HT-29 (cell line): ENCODE measurements at regions not wholly inside any gene's neighbourhood (a gene's known extent, or its start where the extent isn't known, plus 50 kb on each side); places are given as distances from the start of the nearest gene placed in this dataset.

Experiments used
- DNase-seq: peaks from one replicate; pipeline ENCODE4 v3.0.0-alpha.2; 2015; ENCODE audit warnings: low spot score

DNA sequence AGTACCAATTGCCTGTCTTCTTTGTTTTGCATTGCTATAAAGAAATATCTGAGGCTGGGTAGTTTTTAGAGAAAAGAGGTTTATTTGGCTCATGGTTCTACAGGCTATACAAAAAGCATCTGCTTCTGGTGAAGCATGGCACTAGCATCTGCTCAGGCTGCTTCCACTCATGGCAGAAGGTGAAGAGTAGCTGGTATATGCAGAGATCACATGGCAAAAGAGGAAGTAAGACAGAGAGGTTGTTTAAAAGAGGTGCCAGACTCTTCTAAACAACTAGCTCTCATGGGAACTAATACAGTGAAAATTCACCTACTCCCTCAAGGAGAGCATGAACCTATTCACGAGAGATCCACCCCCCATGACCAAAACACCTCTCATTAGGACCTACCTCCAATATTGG, 56.7 kb upstream of the GUCA2B start:
- no peak for DNase-seq

DNA sequence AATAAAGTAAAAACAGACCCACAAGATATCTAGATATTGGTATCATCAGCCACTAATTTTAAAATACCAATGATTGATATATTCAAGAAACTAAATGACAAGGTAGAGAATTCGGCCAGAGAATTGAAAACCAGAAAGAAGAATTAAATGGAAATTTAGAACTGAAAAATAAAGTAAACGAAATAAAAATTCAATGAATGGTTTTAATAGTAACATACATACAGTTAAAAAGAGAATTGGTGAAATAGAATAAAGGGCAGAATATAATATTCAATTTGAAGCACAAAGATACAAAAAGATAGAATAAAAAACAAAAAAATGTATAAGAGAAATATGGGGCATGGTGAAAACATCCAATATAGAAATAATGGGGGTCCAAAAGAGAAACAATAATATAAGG, 64.0 kb upstream of the GUCA2B start:
- DNase-seq, result no peak

DNA sequence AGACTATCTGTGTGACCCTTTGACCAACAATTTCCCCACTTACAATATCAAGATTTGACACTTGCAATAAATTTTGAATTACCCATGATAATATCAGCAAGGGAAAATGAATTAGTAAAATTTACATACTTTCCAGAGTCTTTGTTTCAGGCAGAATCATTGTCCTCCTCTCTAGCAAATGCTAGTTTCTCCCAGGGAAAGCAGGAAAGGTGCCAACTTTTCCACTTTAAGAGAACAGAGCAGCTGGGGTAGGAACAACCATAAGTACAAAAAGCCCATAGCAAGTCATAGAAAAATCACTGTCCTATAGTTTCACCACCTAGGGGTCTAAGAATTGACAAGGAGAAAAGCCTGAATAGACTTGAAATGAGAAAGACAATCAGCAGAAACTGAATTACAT, 67.1 kb upstream of the GUCA2B start:
- DNase-seq, result no peak

DNA sequence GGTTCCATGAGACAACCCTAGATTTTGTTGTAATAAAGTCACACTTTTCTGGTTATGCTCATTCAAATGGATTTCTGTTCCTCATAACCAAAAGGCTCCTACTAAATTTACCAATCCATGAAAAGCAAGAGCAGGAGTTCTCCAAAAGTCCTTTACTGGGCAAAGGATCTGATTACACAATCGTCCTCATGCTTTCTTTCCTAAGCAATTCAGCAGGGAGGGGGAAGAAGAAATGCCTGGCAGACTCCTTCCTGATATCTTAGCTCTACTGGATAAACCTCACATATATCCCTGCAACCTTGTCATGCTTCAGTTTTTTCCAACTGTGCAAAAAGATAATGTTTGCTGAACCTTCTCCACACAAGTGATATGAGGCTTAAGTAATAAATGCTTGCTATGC, 67.6 kb upstream of the GUCA2B start:
- DNase-seq, result no peak

DNA sequence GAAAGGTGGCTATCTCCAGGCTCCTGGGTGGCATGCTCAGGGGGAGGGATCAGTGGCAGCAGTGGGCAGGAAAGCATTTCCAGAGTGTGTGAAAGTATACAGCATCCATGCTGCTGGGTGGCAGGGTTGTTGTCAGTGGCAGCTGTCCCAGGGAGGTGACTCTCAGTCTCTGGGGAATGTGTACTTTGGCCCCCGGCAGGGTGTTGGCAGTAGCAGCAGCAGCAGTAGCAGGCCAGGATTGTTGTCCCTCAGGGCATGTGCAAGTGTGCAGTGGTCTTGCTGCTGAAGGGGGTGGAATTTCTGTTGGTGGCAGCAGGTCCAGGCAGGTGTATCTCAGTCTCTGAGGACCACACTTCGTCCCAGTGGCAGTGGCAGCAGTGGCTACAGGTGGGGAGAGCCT, 71.7 kb upstream of the GUCA2B start:
- peak; percentile 49 for DNase-seq

DNA sequence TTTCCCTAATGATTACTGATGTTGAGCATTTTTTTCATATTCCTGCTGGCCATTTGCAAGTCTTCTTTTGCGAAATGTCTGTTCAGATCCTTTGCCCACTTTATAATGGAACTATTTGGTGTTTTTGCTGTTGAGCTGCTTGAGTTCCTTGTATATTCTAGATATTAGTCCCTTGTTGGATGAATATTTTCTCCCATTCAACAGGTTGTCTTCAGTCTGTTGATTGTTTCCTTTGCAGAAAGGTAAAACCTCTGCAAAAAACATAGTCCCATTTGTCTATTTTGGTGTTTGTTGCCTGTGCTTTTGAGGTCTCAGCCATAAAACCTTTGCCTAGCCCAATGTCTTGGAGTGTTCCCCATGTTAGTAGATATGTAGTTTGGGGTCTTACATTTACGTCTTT, 78.0 kb upstream of the GUCA2B start:
- no peak for DNase-seq

DNA sequence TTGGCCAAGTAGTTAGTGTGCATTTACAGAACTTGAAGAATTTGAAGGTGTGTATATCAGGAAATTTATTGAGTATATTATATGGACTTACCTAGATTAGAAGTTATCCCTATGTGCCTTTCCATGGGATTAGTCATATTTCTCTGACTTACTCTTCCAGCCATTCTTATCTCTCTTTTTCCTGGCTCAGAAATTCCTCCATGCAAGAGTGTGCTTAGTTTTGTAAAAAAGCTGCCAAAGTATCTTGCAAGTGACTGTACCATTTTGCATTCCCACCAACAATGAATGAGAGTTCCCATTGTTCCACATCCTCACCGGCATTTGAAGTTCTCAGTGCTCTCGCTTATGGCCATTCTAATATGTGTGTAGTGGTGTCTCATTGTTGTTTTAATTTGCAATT, 82.2 kb upstream of the GUCA2B start:
- no peak for DNase-seq

DNA sequence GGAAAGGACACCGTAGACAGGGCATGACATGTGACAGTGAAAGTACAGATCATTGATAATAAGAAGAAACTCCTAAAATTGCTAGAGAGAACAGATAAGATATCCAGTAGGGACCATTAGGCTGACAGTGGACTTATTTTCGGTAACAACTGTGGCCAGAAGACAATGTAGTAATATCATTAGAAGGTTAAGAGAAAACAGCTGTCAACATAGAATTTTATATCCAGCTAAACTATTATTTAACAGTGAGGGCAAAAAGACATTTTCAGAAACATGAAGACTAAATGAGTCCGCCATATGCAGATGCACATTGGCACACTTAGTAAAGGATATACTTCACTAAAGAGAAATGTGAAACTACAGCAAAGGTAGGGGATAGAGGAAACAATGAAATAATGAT, 95.4 kb upstream of the GUCA2B start:
- DNase-seq, result no peak

DNA sequence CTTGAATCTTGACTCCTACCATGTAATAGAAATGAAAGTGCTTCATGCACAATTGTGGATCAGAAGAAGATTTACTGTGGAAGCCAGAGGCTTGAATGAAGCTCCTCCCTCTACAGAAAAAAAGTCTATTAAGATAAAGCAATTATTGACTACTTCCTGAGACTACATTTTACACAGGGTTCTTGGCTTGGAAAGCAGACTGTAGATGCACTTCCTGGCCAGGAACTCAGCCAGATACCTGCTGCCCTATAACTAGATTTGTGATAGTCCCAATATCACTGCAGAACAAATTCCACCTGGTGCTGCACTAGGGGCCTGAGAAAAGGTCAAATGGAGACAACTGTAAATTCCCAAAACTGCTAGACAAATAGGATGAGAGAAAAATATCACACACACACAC, 96.8 kb upstream of the GUCA2B start:
- no peak for DNase-seq

DNA sequence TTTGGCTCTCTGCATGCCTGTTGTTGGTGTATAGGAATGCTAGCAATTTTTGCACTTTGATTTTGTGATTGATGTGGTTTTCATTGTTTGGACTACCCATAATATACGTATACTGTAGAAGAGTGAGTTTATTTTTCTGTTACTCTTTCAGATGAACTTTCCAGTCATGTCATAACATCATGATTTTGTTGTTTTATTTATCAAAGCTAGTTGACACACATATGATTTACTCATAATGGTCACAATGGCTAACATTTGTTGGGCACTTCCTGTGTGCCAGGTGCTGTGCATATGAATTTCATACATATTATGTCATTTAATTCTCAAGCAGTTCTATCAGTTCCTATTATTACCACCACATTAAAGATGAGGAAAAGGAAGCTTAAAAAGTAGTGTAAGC, 98.1 kb upstream of the GUCA2B start:
- no peak for DNase-seq

DNA sequence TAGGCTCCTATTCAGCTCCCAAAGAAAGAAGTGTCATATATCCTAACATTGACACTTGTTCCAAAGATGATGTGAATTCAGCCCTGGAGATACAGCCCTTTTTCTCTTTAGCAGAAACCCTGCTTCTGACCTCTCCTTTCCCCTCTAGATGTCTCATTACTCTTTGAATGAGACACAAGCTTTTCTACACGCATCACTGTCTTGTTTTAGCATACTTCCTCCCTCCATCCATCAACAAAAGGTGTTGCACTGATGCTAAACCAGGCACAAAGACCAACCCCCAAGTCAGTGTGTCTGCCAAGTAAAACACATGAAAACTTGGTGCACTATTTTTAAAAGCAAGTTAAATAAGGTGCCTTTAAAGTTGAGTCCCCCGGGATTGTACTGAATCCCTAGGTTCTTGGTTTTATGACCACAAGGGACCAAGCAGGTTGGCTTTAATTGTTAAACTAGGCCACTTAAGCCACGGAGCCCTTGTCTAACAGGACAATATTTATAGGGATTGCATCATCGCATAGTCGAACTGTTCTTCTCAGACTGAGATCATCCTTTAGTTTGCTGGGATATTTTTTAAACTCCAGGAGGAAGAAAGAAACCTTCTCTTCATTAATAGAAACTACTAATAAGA, 101.0 kb upstream of the GUCA2B start:
- no peak for DNase-seq

DNA sequence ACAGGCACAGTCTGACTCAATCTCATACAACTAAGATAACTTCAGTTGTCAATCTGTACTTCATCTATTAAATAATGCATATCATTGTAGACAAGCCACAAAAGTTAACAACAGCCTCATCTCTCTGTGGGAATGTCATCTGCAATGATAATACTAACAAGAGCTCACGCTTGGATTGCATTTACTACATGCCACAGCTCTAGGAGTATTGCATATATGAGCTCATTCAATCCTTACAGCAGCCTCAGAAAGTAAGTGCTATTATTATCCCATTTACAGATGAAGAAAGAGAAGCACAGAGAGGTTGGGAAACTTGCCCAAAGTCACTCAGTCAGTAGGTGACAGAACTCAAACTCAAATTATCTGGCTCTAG, 105.7 kb upstream of the GUCA2B start:
- DNase-seq, result no peak

DNA sequence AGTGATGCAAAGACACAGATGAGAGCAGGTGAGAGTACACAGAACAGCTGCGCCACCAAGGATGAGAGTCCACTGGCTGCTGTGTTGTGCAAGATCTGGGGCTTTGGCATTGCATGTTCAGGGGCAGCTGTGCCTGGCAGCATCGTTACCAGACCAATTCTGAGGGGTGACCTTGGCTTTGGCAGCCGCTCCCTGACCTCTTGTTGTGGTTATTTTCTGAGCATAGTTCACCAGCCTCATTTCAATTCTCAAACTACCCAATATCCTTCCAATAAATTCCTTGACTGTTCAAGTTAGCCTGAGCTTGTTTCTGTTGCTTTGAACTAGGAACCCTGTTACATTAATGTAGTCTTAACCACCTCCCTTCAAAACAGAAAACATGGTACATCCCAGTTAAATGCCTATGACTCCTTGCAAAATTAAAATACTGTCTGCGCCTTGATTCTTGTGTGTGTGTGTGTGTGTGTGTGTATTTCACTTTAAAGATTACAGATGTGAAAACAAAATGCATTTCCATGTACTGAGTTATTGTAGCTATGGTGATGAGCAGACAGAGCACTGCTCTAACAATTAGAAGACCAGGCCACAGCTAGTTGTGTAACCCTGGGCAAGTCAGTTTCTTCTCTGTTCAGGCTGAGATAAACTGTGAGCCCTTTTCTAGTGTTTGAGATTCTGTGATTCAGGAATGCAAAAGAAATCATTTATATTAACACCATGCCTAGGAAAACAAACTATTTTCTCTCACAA, 106.3 kb upstream of the GUCA2B start:
- no peak for DNase-seq

DNA sequence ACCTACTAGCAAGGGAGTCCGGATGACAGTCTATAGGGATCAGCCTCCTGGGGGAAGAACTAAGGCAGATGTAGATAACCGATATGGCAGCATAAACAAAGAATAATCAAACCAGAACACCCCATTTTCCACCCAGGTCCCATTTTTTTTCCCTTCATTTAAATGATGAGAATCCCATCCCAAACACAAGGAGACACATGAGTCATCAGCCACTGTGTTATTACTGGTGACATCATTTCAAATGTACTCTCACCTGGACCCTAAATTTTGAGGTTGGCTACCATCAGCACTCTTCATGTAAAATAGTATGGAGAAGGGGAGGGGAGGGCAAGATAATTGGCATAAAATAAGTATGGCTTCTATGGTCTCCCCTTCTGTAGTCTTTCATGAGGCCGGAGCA, 108.9 kb upstream of the GUCA2B start:
- DNase-seq, result no peak

DNA sequence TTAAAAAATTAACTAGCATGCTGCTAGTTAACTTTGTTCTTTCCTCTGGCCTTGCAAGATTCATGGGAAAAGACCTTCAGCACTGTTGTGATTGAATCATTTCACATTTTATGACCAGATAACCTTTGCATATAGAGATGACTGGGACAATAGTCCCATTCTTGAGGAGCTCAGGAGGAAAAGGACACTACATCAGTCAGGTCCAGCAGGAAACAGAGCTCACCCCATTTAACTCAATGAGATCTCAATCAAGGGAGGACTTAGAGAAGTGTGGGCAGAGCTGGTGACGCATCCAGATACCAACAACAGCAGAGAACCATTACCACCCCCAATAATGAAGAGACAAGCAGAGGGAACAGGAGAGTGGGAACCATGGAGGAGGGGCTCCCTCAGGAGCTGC, 109.4 kb upstream of the GUCA2B start:
- peak; percentile 36 for DNase-seq

DNA sequence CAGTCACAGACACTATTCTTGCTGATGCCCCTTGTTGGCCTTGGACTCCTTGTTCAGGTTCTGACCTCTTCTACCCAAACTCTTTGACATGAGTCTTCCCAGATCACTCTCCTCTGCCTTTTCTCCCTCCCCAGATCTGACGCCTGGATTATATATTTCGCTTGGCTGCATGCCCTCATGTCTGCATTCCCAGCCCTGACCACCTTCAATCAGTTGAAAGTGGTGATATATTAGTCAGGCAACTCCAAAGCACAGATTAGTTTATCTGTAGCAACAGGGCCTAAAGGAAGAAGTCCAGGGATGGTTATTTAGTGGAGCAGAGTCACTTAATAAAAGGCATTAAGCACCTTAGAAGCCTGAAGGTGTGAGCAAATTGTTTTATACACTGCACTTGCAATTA, 110.0 kb upstream of the GUCA2B start:
- DNase-seq, result no peak

DNA sequence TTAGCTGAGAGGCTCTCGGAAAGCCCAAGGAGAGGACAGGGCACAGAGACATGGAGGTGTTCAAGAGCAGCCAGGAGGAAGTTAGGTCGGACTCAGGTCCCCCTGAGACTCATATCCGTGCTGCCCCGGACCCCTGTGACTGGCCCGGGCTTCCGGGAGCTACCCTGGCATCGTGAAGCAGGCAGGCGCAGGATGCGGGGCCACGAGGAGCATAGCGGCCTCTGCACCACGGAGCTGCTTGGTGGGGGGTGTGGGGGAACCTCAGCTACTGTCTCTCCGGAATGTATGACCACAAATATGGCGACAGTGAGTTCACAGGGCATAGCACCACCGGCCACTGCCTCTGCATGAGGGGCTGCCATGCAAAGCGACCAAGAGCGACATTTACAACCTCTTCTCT, 112.2 kb upstream of the GUCA2B start:
- DNase-seq, result no peak

DNA sequence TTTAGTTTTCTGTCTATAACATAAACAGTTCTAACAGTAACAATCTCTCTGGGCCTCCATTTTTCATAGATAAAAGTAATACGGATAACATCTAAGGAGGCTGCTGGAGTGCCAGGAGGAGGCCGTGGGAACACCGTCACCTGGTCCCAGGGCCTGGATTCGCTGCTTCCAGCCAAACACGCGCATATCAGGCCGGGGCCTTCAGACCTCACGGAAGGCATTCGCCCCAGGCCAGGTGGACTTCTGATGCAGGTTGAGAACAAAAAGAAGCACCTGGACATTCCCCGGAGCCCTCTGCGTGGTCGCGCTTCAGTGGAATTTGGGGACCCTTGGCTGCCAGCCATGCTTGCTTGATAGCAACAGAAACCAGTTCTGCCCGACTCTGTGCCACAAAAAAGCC, 113.1 kb upstream of the GUCA2B start:
- no peak for DNase-seq

DNA sequence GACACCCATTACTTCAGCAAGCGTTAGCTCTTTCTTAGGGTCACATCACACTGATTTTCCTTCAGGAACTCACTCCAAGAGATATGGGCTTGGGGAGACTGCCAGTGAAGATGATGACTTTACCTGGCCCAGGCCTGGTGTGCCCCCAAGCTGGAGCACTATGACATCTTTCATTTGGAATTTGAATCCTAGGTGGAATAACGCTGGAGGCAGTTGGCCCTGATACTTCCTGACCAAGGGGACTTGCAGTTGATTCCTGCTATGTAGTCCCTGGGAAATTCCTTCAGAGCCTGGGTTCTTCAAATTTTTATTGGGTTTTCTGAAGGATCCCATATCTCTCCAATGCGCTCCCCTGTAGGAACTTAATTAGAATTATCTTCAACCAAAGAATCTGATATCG, 114.9 kb upstream of the GUCA2B start:
- DNase-seq, result no peak

DNA sequence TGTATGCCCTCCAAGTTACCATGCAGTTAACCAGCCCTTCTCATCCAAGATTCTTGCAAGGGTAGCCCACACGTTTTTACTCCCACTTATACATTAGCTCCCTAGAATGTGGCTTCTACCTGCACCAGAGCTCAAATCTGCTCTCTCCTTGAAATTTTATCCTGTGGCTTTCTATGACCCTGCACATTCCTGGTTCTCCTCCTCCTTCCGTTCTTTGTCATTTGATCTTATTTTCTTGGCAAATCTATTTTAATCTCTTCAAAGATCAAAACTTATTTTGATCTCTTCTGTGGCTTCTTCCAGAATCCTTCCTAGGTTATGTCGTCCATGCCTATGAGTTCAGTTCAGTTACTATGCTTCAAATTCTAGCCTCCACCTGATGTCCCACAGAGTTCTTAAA, 115.6 kb upstream of the GUCA2B start:
- DNase-seq, result no peak

DNA sequence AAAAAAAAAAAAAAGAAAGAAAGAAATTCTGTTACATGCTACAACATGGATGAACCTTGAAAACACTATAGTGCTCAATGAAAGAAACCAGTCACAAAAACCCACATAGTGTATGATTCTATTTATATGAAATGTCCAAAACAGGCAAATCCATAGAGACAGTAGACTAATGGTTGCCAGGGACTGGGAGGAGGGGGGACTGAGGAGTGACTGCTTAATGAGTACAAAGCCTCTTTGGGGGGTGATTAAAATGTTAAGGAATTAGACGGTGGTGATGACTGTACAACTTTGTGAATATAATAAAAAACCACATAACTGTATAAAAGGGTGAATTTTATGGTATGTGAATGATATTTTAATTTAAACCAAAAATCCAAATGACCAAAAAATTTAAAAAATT, 116.0 kb upstream of the GUCA2B start:
- DNase-seq, result no peak

DNA sequence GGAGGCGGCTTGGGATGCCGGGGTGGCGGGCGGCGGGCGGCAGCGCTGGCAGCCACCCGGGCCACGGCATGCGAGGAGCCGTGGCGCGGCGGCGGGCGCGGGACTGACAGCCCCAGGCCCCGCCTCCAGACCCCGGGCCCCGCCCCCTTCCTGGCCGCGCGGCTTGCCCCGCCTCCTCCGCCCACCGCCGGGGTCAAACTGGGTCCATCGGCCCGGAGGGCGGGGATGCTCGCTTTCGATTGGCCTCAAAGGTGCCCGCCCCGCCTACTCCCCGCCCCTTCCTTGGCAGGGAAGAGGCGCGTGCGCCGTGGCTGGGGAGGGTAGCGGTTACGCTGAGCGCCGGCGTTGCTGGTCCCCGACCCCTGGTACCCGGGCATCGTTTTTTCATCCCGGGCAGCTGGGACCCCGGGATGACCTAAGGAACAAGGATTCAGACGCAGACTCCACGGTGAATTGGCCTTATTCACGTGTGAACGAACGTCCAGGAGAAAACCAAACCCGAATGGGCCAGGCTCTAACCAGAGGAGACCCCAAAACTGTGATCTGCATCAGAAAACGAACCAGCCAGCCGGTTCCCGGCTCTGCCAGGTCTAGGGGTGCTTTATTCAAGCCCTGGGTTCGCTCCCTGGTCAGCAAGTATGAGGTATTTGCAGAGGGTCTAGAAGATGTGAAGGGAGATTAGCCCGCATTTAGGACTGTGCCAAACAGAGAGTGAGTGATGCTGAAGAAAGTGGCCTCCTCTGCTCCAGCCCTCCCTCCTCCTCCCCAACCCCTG, 117.2 kb upstream of the GUCA2B start:
- peak; percentile 90 for DNase-seq

DNA sequence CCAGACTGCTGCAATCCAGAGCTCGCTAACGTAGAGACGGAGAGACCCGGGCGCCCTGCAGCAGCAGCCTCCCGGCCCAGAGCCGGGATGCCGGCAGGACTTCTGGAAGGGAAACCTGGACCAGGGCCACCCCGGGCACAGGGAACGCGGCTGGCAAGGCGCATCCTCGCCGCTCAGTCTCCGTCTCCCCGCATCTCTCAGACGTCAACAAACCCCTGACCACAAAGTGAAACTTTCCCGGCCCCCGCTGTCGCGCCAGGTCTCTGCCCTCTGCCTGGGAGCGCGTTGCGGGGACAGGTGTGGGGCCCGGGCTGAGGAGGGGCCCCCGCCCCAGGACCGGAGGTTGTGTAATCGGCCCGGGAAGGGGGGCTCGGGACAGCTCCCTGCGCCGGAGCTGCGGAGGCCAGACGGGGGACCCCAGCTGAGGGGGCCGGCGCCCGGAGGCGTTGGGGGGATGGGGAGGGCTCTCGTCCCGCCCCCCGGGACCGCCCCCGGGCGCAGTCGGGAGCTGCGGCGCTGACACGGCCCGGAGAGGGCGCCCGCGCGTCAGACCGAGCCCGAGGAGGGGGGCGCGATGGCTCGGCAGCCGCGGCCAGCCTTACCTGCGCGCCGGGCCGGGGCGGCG, 116.6 kb upstream of the HIVEP3 start:
- DNase-seq, result peak; percentile 47
